Stomach (tissue), 8 donors: ENCODE measurements at regions not wholly inside any gene's neighbourhood (a gene's known extent, or its start where the extent isn't known, plus 50 kb on each side); places are given as distances from the start of the nearest gene placed in this dataset.

Source experiments
- DNase-seq, 2 donors: peaks; one replicate each; pipeline versions ENCODE4 v3.0.0 to v3.0.0-alpha.2; 2013 to 2019
- H3K27ac ChIP-seq, 5 donors: fragments of 200-600 bp in 4 of 5; sonication (generic) in 4 of 5; one replicate each; pipeline ENCODE4 v1.5.1; 2013 to 2019; ENCODE audit warnings: mild to moderate bottlenecking in 1 of 5, moderate library complexity in 1 of 5
- H3K27me3 ChIP-seq, 3 donors: fragments of 200-600 bp; sonication (generic); one replicate each; pipeline ENCODE4 v1.5.1; 2017 to 2019; ENCODE audit warnings: mixed run types in 1 of 3
- H3K36me3 ChIP-seq, 4 donors: fragments of 200-600 bp; sonication (generic); 1 replicate in 3 of 4; 2 replicates in 1 of 4; pipeline ENCODE4 v1.5.1; 2016 to 2019
- H3K4me1 ChIP-seq, 4 donors: fragments of 200-600 bp; sonication (generic); one replicate each; pipeline ENCODE4 v1.5.1; 2016 to 2019
- H3K4me3 ChIP-seq, 4 donors: fragments of 200-600 bp; sonication (generic) in 3 of 4; one replicate each; pipeline ENCODE4 v1.5.1; 2016 to 2019; ENCODE audit warnings: mild to moderate bottlenecking in 1 of 4
- H3K9me3 ChIP-seq, 4 donors: fragments of 200-600 bp; sonication (generic); one replicate each; pipeline ENCODE4 v1.5.1; 2016 to 2019
- EP300 ChIP-seq: sonication (generic); formaldehyde crosslinking; IDR thresholded peaks from one replicate; pipeline ENCODE4 v1.6.1; 2017; ENCODE audit warnings: antibody characterized with exemption
- POLR2A ChIP-seq, 4 donors: fragments of 450-650 bp; IDR thresholded peaks; one replicate each; pipeline ENCODE4 v1.6.1; 2016; ENCODE audit warnings: antibody characterized with exemption in 4 of 4, control low read depth in 2 of 4, mild to moderate bottlenecking in 1 of 4, moderate library complexity in 1 of 4
- POLR2AphosphoS5 ChIP-seq, 3 donors: sonication (generic); formaldehyde crosslinking; IDR thresholded peaks; one replicate each; pipeline ENCODE4 v1.6.1; 2016; ENCODE audit warnings: antibody characterized with exemption in 3 of 3
- WGBS, 5 donors: extraction: QIAGEN DNeasy Blood & Tissue Kit in 3 of 5; methylation state at CpG; one replicate each; pipeline versions ENCODE4 v1.1.5 to v1.1.7; 2013 to 2018; 5-methylcytosine and 5-hydroxymethylcytosine counted together
- intact Hi-C: fragments of 100-400 bp; cut with DNase I; formaldehyde crosslinking; loops from one replicate; pipeline ENCODE4 v1.15.1; 2023; ENCODE audit warnings: low total_unique reads
- TF ChIP-seq, protein P1 (sequence below), 7 experiments: fragments of 450-650 bp in 4 of 7; fragments of 200-600 bp in 3 of 7; sonication (generic) in 3 of 7; IDR thresholded peaks; one replicate each; pipeline ENCODE4 v1.5.1; 2016 to 2019; ENCODE audit warnings: antibody characterized with exemption in 7 of 7, control low read depth in 2 of 7, mild to moderate bottlenecking in 1 of 7
- donor health status: healthy with polysubstance abuse.
- donor health status: Bipolar disorder and iron deficiency.
- donor health status: healthy.

GRCh38 chr10:78140066-78140630 lies 106.5 kb downstream of the RPS24 start:
- intact Hi-C loops = no loop called here

DNA sequence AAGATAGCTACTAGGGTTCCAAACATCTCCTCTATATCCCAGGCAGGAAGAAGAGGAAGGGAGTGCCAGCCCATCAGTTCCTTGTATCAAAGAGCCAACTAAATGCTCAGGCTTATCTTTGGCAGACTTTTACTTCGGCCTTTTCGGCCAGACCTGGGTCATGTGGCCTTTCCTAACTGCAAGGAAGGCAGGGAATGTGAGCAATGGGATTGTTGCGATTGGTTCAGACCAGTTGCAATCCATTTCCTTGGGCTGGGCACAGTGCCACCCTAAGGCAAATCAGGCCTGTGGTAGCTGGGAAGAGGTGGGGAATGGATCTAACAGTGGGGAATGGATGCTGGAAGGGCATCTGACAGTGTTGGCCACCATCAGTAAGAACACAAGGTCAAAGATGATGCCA lies 109.9 kb downstream of the RPS24 start:
- intact Hi-C loops = no loop called here
- Histone ChIP-seq H3K4me3 (no peak overlapping the region), H3K4me1 (no peaks in the 10 kb centered on the region), H3K27ac (no peak overlapping the region), H3K36me3 (no peaks in the 10 kb centered on the region), H3K27me3 (peaks cover 0 to 8% (median 0%) of the 10 kb centered on the region in 3 donors), H3K9me3 (peaks cover 0 to 5% (median 0%) of the 10 kb centered on the region in 4 donors)
- DNase-seq = no peak
- TF ChIP-seq POLR2AphosphoS5 (IDR thresholded peaks at IDR 0.05) = no peak
- TF ChIP-seq, protein P1, sequence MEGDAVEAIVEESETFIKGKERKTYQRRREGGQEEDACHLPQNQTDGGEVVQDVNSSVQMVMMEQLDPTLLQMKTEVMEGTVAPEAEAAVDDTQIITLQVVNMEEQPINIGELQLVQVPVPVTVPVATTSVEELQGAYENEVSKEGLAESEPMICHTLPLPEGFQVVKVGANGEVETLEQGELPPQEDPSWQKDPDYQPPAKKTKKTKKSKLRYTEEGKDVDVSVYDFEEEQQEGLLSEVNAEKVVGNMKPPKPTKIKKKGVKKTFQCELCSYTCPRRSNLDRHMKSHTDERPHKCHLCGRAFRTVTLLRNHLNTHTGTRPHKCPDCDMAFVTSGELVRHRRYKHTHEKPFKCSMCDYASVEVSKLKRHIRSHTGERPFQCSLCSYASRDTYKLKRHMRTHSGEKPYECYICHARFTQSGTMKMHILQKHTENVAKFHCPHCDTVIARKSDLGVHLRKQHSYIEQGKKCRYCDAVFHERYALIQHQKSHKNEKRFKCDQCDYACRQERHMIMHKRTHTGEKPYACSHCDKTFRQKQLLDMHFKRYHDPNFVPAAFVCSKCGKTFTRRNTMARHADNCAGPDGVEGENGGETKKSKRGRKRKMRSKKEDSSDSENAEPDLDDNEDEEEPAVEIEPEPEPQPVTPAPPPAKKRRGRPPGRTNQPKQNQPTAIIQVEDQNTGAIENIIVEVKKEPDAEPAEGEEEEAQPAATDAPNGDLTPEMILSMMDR (IDR thresholded peaks at IDR 0.05) = no peak
- TF ChIP-seq EP300 = no peak
- TF ChIP-seq POLR2A (IDR thresholded peaks at IDR 0.05) = no peak
- 71 to 87% (median 79%) methylated on average over 3 of the region's 3 CpGs for WGBS, 5 donors

More at GRCh38 chr10:78140066-78140630, 106.5 kb downstream of the RPS24 start:
- TF ChIP-seq POLR2A (IDR thresholded peaks at IDR 0.05) (no peak), POLR2AphosphoS5 (IDR thresholded peaks at IDR 0.05) (no peak), EP300 (no peak)
- TF ChIP-seq, protein P1 (IDR thresholded peaks at IDR 0.05) = no peak
- peak in 1 of 2 donors; percentile 14 for DNase-seq
- H3K36me3 ChIP-seq = no peaks in the 10 kb centered on the region
- WGBS, 5 donors = 59 to 80% (median 72%) methylated on average over 6 of the region's 6 CpGs
- H3K4me1 ChIP-seq = no peaks in the 10 kb centered on the region
- H3K4me3 ChIP-seq = no peak overlapping the region
- H3K9me3 ChIP-seq = no peaks in the 10 kb centered on the region
- H3K27me3 ChIP-seq = peaks cover 0 to 8% (median 0%) of the 10 kb centered on the region in 3 donors
- H3K27ac ChIP-seq = no peak overlapping the region

DNA sequence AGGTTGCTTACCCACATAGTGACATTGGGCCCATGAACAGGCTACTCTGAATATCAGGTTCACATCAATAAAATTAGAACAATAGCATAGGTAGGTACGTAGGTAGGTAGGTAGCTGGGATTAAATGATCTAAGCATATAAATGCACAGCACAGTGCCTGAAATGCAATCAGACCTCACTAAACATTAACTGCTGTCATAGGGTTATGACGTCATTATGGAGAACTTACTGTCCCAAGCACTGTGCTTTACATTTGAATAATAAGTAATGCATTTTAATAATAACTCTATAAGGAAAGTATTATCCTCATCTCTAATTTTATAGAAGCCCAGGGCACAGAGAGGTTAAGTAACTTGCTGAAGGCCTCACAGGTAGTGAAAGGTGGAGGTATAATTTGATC lies 112.5 kb downstream of the RPS24 start:
- no peak for TF ChIP-seq POLR2A (IDR thresholded peaks at IDR 0.05)
- TF ChIP-seq POLR2AphosphoS5 (IDR thresholded peaks at IDR 0.05) = no peak
- no peak for TF ChIP-seq EP300
- TF ChIP-seq, protein P1 (IDR thresholded peaks at IDR 0.05) = no peak
- DNase-seq = no peak
- no peaks in the 10 kb centered on the region for H3K27me3 ChIP-seq
- 42 to 87% (median 79%) methylated on average over 2 of the region's 2 CpGs for WGBS, 5 donors
- peaks cover 0 to 5% (median 0%) of the 10 kb centered on the region in 4 donors for H3K9me3 ChIP-seq
- no peaks in the 10 kb centered on the region for H3K4me1 ChIP-seq
- intact Hi-C loops = no loop called here
- no peak overlapping the region for H3K27ac ChIP-seq
- no peaks in the 10 kb centered on the region for H3K36me3 ChIP-seq
- no peak overlapping the region for H3K4me3 ChIP-seq

GRCh38 chr10:78147202-78147601 lies 113.5 kb downstream of the RPS24 start:
- TF ChIP-seq EP300 (no peak), POLR2A (IDR thresholded peaks at IDR 0.05) (no peak), POLR2AphosphoS5 (IDR thresholded peaks at IDR 0.05) (no peak)
- TF ChIP-seq, protein P1 (IDR thresholded peaks at IDR 0.05) = no peak
- H3K9me3 ChIP-seq = peaks cover 0 to 5% (median 0%) of the 10 kb centered on the region in 4 donors
- H3K4me1 ChIP-seq = no peaks in the 10 kb centered on the region
- H3K27ac ChIP-seq = no peak overlapping the region
- no peak overlapping the region for H3K4me3 ChIP-seq
- no peaks in the 10 kb centered on the region for H3K27me3 ChIP-seq
- intact Hi-C loops = no loop called here
- H3K36me3 ChIP-seq = no peaks in the 10 kb centered on the region
- DNase-seq = no peak
